Stimulated activated CD4-positive, alpha-beta T cell treated with anti-CD3 and anti-CD28 coated beads, Interleukin-1b, Interleukin-23, amount 100 ng/mL, for 4 hours (primary cell): ENCODE measurements at regions not wholly inside any gene's neighbourhood (a gene's known extent, or its start where the extent isn't known, plus 50 kb on each side); places are given as distances from the start of the nearest gene placed in this dataset.

Source experiments
- DNase-seq, 2 donors: peaks; one replicate each; pipeline ENCODE4 v3.0.0-alpha.2; 2020; ENCODE audit warnings: low read depth in 2 of 2

DNA sequence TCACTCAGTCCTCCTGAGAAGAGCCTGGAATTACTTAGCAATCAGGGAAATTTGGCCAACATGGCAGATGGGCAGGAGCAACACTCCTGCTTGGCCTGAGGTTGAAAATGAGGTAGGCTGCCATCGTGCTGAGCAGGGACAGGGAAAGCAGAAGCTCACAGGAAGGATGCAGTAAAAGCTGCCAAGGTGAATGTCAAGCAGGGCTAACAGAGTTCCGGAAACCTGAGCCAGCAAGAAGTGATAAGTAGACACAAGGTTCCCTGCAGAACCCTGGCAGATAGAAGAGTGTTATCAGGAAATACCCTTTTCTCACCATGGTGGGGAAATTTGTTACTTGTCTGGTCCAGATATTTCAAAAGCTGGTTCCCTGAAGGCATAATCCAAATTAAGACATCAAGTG, 454.3 kb upstream of the MEX3C start:
- no peak for DNase-seq

DNA sequence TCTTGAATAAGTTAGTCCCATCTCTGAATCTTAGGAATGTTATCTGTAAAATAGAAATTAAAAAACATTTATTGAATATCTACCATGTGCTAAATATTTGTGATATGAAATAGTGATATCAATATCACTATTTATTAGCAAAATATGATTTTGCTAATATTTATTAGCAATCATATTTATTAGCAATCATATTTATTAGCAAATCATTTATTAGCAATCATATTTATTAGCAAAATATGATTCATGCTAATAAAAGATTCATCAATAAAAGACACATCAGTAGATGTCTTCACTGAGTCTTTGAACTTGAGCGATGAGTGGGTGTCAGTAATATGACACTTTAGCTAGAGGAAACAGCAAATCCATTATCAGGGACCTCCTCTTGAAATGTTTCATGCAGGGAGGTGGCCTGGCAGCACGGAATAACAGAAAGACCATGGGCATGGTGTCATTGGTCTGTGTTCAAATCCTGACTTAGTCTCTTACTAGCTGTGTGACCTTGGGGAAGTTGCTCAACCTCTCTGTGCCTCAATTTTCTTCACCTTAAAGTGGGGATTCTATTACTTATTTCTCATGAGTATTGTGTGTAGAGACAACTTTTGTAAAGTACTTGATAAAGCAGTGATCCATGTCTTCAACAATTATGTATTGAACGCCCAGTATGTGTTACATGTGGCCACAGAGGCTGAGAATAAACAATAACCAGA, 456.2 kb upstream of the MEX3C start:
- no peak for DNase-seq

DNA sequence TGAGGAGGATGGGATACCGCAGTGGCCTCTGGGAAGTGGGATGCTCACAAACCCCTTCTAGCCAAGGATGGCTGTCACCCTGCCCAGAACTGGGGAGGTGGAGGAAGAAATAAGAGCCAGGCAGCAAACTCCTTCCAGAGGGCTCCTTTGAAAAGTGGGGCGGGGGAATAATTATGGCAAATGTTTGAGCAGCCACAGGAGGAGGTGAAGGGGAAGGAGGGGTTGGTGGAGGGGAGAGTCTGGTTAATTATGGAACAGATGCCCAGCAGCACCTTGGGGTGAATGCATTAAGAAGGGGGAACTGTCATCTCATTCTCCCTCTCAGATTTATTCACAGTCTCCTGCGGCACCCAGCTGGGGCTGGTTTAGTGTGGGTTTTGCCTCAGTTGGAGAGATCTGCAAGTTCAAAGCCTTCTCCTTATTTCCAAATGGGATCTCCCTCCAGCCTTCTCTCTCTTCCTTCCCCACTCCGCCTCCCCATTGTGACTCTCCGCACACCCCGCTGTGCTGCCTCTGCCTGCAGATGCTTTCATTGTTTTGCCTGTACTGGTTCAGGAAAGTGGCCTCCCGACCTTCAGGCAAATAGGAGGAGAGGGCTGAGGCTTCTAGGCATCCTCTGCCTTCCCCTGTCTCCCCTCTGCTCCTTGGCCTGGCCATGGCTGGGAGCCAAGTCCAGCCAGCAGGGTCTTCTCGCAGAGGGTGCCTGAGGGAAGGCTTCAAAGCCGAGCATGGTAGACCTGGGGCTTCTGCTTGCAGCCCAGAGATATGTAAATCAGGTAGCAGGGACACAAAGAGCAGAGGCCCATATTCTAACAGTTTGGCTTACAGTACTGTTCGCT, 457.2 kb upstream of the MEX3C start:
- no peak for DNase-seq

DNA sequence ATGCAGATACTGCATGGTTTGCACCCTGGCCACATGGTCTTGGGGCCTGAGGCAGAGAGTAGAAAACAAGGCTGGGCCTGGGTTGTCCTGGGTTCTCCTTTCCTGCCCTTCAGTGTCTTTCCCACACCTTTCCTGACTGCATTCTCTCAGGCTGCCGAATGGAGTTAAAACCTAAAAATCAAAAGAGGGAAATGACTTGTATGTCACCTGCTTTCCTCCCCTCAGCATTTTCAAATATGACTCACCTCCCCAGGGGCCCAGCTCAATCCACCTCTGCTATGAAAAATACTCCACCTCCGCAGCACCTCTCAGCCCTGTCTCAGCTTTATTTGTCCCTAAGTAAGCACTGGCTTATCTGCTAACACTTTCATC, 457.8 kb upstream of the MEX3C start:
- no peak for DNase-seq

DNA sequence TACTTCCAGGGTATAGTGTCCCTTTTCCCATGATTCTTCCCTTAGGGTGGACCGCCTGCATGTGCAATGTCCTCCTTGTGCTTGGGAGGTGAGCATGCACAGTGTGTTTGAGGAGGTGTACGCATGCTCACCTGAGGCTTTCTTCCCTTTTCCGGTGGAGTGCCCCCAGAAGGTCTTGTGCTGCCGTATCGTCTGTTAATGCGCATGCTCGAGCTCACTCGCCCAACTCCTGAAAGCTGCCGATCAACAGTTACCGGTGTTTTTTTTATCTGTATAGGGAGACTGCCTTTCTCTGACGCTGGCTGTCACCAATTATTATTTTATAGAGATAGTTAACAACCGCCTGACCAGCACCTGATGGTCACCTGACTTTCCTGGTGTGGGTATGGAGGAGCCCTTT, 458.8 kb upstream of the MEX3C start:
- no peak for DNase-seq

DNA sequence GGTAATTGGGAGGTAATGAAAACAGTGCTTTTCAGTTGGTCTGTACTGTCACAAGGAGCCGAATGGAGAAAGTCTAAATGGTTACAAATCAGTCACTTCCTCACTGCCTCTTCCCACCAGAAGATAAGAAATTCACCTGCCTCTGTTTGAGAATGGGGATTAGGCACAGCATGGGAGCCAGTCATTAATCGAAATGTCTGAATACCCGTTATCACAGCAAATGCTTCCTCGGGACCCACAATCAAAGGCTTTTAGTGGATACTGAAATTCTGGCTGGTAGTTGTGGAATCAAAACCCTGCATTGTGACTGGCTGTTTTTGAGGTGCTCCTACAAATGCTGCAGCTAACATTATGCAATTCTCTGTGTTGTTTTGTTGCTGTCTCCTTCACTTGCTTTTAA, 461.0 kb upstream of the MEX3C start:
- DNase-seq: no peak

DNA sequence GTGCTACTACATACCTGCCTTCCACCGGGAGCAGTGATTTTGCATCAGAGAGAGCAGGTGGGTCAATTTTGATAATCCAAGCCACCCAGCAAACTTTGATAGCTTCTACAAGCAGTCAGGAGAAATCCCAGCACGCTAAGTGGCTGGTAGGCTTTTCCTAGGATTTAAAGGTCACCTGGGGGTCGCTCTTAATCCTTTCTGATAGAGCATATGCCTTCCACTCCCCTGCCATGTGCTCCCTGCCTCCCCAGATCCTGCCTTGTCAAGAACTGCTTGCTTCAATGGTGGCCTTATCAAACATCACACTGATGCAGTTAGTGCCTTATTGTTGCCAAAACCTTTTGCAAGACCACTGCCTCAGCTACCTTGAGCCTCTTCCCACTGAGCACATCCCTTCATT, 462.3 kb upstream of the MEX3C start:
- no peak for DNase-seq

DNA sequence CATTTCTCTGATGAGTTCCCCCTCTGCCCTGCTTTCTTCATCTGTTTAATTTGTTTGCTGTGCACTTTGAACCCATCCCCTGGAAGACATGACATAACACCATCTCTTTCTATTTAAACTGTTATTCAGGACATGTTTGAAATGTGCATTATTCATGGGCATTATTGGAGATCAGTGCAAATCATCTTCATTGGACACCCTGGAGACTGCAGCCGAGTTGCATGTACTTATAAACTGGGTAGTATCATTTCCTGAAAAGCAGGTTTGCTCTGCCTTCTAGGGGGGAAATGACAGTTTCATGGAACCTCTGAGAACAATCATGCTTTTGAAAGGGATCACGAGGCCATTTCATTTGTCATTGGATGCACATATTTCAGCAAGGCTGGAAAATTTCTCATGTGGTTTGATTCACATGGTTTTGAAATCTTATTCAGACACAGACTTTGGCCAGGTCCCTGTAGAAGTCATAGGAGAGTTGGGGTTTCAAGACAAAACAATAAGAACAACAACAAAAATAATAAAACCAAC, 462.8 kb upstream of the MEX3C start:
- DNase-seq: no peak

DNA sequence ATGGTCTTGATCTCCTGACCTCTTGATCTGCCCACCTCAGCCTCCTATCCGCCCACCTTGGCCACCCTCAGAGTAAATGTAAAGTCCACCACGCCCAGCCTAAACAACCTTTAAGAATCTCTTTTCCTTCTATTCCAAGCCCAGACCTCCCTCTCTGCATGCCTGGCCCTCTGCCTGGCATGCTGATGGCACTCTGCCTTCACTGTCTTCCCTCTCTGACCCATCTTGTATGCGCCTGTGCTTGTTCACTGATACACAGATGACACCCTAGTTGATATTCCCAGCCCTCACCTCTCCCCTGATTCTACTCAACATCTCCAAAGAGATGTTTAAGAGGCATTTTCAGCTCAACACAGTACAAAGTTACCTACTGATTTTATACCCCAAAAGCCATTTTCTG, 466.8 kb upstream of the MEX3C start:
- DNase-seq: no peak

DNA sequence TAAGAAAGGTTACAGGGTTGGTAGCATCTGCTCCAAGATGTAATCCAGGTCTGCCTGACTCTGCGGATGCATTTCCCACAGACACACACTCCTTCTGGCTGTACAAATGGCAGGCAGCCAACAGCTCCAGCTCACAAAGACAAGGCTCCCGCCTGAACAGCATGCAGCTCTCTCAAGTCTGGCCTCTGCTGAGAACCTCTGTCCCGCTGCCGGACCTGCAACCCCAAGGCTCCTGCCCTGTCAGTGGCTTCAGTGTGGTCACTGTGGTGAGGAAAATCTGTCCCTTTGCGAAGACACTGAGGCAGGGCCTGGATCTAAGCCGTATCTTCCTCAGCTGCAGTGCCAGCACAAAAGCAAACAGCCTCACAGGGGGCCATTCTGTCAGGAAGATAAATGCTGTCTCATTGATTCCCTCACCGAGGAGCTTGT, 469.3 kb upstream of the MEX3C start:
- no peak for DNase-seq

DNA sequence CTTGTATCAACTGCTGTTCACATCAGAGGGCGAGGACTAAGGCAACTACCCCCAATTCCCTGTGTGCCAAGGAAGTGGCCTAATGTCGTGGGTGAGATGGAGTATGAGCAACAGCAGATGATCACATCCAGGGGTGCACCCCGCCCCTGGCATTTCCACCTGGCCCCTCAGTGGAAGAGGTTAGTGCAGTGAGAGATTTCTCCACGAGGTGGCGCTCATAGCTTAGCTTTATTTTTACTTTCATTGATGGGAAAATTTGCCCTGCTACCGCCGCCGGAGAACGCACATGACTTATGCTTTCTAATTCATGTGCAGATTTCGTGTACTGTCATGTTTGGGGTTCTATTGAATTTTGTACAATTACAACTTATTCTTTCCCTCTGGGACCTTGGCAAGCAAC, 470.6 kb upstream of the MEX3C start:
- DNase-seq: peak; percentile 5 to 11

DNA sequence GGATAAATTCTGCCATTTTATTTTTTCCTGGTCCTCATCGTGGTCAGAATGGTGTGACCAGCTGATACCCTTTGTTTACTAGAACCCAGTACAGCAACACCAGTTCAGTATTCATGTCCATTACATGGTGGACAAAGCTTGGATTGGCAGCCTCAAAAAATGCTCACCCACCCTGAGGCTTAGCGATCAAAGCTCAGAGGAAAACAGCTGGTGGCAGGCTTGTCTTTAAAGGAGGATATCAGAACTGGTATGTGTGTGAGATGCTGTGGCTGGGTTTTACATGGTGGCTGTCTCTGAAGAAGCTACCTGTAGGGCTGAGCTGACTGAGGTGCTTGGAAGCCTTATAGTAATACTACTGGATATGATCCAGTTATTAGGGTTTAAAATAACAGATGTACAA, 471.1 kb upstream of the MEX3C start:
- DNase-seq: no peak

DNA sequence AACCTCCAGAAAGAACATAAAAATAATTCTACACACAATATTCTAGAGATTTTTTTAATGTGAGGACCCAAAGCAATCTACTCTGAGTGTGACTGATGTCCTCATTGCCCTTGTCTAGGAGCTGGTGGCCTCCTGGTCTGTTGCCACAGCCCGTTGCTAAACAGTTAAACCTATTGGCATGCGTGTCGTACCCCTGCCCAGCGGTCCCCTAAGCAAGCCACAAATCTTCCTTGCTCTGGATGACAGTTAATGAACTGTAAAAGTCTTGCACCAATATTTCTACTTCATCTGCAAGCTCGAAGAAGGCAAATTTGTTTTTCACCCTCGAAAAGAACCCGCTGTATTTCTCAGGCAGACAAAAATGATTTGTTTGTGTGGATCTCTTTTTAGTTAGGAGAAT, 489.1 kb upstream of the MEX3C start:
- no peak for DNase-seq

DNA sequence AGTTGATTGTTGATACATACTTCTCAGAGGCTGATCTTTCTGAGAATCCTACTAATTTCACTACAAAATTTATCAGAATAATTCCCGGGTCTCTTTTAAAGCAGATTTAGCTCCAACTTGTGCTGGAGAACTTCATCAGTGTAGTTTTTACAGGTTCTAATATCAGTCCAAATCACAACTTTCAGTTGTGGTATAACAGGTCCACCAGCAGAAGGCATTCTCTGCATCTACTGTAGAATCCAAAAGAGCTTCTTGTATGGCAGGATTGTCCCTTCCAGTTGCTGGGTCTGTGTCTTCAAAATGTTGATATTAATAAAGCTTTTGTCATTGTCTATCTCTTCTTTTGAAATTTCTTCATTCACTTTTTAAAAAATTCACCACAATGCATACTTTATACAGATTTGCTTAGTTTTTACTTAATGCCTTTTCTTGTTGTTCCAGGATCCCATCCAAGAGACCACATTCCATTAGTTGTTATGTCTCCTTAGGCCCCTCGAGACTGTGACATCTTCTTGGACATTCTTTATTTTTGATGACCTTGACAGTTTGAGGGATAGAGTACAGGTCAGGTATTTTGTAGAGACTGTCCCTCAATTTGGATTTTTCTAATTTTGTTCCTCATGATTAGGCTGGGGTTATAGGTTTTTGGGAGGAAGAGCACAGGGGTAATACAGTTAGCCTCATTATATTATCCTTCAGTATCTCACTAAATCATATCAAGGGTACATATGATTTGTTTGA, 490.5 kb upstream of the MEX3C start:
- no peak for DNase-seq

DNA sequence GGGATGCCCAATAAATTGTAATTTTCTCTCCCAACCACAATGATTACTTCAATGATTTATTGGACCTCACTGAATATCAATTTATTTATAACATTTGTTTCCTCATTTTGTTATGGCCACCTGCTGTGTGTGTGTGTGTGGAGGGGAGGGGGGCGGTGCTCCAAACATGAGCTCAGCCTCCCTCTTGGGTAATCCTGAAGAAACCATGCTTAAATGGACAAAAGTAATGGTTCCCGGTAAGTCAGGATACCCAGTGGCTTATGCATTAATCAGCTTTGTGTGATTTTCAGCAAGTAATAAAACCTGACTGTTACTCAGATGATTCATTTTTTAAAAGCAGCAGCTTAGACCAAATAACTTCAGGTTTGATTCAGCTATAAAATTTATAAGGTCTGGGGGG, 495.1 kb upstream of the MEX3C start:
- DNase-seq: no peak

DNA sequence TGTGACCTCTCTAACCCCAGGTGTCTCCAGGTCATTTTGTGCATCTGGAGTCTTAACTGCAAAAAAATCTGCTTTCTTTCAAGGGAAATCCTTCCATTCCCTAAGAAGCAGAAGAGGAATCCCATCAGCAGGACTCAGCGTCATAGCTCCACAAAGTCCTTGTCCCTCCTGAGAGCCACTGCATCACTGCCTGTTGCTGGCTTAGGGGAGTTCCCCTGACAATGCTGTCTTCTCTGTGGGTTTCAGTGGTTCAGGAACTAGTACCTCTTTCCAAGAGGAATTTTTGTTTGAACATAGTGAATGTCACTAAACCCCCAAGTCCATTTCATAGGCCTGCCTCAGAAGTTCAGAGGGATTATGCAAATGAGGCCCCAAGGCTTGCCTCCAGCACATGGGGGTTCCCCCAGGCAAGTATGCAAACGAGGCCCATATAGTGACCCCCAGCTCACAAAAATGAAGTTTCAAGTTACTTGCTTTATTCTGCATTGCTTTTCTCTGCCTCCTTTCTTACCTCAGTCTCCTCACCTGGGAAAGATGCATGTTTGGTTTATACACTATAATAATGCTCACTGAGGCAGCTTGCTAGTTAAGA, 513.9 kb upstream of the MEX3C start:
- DNase-seq: no peak

DNA sequence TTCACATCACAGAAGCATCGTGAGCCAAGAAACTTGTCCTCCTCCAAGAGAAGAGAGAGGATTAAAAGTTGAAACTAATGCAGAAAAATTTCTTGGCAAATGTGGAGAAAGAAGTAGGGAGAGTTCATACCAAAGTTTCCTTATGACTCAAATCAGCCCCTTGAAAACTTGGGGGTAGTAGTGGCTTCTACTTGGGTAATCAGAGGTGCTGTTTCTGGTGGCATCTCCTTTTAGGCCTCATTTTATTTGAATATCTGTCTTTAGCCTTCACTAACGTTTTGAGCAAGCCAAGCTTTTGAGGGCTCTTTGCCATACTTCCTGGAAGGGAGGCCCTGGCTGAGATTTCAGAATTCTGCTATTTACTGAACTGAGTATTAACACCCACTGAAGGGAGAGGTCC, 515.3 kb upstream of the MEX3C start:
- no peak for DNase-seq

DNA sequence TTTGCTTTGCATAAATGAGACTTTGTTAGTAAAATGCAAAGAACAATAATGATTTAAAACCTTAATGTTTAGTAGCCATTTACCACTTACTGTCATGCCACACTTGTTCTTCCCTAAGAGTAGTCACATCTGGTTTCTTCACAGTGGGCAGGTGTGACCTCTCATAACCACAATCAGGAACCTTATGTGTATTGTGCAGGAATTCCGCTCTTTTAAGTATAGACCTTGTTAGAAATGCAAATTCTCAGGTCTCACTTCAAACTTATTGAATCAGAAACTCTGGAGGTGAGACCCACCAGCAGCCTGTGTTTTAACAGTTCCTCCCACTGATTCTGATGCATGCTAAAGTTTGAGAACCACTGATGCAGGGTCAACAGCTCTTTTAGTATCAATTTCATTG, 518.8 kb upstream of the MEX3C start:
- DNase-seq: no peak

DNA sequence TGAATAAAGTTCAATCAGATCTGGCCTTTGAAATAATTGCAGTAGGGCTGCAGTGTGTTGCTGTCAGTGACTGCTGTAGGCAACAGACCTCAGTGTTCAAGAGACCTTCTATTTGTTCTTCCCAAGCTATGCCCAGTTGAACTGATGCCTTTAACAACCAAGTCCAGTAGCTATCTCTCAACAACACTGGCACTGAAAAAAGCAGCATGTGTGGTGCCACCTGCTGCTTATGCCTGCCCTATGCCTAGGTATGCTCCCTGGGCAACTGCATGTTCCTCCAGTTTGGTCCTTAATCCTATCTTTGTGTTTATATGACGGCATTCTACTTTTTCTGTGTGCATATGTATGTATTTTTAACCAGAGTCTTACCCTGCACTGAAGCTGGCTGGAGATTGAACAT, 523.9 kb upstream of the MEX3C start:
- DNase-seq: no peak

DNA sequence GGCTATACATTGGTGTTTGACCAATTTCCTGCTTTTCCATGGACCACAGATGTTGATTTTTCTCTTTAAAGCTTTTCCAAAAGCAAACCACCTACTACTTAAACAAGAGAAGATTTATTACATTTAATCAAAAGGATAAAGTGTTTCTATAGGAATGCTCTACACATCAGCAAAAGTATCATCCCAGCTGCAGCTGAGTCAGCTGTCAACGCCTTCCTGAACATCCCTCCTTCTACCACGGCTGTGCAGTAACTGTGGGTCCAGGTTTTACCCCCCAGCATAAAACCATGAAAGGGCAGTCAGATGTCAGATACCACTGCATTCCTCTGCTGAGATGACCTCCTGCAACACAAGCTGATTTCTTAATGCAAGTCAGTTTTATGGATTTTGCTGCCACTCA, 524.5 kb upstream of the MEX3C start:
- no peak for DNase-seq

DNA sequence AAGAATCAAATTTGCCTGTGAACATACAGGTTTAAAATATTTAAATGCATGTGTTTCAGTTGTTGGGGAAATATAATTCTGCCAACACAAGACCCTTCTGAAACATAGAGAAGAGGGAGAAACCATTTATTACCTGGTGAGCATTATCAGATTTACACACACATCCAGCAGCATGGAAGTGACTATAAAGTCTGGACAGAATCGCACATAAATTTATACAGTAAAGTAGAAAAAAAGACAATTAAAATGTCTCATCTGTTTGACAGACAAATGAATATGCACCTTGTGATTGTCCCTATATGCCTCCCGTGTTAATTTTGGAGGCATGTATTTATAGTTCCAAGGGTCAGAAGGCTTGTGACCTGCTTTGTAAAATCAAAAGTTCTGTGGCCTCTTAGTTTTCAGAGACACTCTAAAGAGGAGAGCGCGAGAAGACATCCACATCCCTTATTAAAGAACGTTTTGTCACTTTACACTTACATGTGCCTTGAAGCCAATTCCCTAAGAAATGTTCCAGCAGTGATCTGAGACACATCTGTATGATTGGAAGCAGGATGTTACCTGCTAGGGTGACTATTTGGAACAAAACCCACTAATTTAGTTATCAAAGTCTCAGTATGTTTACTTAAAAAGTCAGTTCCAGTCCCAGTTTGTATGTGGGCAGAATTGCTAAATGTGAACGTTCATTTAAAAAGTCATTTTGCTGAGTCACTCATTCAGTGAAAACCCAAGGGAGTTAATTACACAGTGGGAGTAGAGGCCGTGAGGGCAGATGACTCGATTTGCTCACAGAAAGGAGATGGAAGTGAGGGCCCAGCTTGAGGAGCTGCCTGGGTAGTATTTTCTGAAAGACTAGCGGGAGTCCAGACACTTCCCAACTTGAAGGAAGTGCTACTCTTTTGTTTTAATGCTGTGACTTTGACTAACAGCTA, 527.6 kb upstream of the MEX3C start:
- no peak for DNase-seq
